ENCODE measurements at regions not wholly inside any gene's neighbourhood (a gene's known extent, or its start where the extent isn't known, plus 50 kb on each side); places are given as distances from the start of the nearest gene placed in this dataset.

DNA sequence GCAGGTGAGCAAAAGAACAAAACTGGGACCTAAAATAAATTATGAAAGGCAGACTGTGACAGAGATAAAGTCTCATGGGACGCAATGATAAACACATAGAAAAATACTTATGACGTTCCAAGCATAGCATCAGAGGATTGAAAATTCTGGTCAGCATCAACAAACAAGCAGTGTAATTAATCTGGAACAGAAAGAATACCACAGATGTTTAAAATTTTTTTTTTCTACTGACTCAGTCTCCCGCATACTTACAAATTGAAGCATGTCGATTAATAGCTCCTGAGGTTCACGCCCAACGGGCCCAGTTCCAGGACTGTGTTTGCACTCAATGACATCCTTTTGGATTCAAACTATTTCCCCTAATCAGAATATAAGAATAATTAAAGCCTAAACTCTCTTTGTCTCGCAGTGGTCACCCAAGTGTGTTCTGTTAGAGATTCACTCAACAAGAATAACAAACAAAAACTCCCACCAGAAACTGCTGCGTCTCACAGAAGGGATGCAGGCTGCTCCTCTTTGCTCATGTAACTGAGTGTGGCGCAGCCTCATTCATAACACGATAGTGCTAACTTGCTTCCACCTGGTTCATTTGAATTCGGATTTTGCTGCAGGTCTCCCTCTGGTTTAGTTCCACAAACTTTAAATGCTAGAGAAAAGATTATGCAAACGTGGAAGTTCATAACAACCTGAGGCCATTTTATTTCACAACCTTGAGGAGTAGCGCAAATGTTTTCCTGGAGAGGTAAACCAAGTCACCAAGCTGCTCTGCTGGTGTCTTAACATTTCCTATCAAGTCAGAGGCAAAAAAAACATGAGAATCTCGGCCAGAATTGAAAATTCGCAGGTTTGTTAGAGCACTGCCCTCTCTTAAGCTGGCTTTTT lies 69.0 kb upstream of the CITED2 start:
- DNase-seq (ENCODE audit: low read depth) = no peak
- TF ChIP-seq, protein P1, sequence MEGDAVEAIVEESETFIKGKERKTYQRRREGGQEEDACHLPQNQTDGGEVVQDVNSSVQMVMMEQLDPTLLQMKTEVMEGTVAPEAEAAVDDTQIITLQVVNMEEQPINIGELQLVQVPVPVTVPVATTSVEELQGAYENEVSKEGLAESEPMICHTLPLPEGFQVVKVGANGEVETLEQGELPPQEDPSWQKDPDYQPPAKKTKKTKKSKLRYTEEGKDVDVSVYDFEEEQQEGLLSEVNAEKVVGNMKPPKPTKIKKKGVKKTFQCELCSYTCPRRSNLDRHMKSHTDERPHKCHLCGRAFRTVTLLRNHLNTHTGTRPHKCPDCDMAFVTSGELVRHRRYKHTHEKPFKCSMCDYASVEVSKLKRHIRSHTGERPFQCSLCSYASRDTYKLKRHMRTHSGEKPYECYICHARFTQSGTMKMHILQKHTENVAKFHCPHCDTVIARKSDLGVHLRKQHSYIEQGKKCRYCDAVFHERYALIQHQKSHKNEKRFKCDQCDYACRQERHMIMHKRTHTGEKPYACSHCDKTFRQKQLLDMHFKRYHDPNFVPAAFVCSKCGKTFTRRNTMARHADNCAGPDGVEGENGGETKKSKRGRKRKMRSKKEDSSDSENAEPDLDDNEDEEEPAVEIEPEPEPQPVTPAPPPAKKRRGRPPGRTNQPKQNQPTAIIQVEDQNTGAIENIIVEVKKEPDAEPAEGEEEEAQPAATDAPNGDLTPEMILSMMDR (IDR thresholded peaks at IDR 0.05; ENCODE audit: low read depth, low read length) = no peak
- TF ChIP-seq POLR2A (IDR thresholded peaks at IDR 0.05; ENCODE audit: extremely low read depth, insufficient read length) = no peak
- no peak for TF ChIP-seq MYC (IDR thresholded peaks at IDR 0.05; ENCODE audit: low read depth, low read length)
- TF ChIP-seq, protein P2, sequence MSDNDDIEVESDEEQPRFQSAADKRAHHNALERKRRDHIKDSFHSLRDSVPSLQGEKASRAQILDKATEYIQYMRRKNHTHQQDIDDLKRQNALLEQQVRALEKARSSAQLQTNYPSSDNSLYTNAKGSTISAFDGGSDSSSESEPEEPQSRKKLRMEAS (IDR thresholded peaks at IDR 0.05; ENCODE audit: low read depth, low read length) = no peak
- H3K4me3 ChIP-seq (ENCODE audit: low read depth, low read length) = no peak overlapping the region

DNA sequence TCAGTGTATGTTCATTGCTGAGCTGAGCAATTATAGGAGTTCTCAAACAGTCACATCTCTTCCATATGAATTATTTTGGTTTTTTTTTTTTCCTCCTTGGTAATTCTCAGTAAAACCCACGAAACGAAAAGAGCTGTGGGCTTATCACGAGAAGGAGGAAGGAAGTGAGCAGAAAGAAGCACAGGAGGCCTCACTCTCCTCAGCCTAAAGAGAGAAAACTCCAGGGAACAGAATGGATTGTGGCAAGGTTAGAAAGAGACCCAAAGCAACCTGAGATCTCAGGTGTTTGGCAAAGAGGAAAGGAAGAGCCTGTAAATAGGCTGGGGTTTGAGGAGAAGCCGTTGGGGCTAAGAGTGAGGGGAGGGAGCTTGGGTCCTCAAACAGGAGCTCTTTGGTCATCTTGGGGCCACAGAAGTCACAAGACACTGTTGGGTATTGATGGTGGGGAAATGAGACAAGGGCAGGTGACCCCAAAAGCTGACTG lies 67.8 kb upstream of the CITED2 start:
- H3K4me3 ChIP-seq (ENCODE audit: low read depth, low read length) = no peak overlapping the region
- TF ChIP-seq, protein P2 (IDR thresholded peaks at IDR 0.05; ENCODE audit: low read depth, low read length) = no peak
- TF ChIP-seq, protein P1 (IDR thresholded peaks at IDR 0.05; ENCODE audit: low read depth, low read length) = no peak
- TF ChIP-seq POLR2A (IDR thresholded peaks at IDR 0.05; ENCODE audit: extremely low read depth, insufficient read length) (no peak), MYC (IDR thresholded peaks at IDR 0.05; ENCODE audit: low read depth, low read length) (no peak)
- DNase-seq (ENCODE audit: low read depth) = peak; percentile 18

DNA sequence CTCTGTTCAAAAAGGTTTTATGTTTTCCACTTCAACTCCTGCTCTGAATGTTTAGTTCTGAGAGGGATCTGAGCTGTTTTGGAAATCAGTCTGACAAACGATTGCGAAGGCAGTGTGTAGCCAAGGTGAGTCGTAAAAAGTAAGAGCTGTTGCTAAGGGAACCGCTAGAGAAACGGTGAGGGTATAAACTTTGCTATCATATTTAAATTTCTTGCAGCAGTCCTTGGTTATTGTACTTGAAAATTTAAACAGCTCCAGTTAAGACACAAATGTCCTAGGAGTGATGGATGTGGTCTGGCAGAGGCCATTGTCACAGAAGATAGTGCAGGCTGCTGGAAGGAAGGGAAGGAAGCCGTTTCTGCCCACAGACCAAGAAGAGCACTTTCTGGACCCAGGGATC lies 64.9 kb upstream of the CITED2 start:
- TF ChIP-seq, protein P1 (IDR thresholded peaks at IDR 0.05; ENCODE audit: low read depth, low read length) = no peak
- TF ChIP-seq, protein P2 (IDR thresholded peaks at IDR 0.05; ENCODE audit: low read depth, low read length) = no peak
- TF ChIP-seq POLR2A (IDR thresholded peaks at IDR 0.05; ENCODE audit: extremely low read depth, insufficient read length) (no peak), MYC (IDR thresholded peaks at IDR 0.05; ENCODE audit: low read depth, low read length) (no peak)
- H3K4me3 ChIP-seq (ENCODE audit: low read depth, low read length) = no peak overlapping the region
- DNase-seq (ENCODE audit: low read depth) = peak; percentile 35

DNA sequence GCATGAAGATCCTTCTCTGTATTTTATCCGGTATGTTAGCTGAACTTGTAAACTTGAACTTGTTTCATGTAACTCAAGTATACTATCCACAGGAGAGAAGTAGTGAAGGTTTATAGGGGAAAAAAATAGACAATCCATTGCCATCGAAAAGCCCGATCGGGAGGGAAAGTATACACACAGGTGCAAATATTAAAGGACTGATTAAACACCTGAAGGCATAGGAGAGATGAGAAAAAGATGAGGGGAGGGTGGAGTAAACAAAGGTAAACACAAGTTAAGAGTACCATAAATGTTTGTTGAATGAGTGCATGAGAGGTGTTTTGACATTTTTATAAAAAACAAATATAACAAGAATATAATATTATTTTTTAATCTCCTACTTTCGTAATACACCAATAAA lies 64.3 kb upstream of the CITED2 start:
- H3K4me3 ChIP-seq (ENCODE audit: low read depth, low read length) = no peak overlapping the region
- no peak for DNase-seq (ENCODE audit: low read depth)
- TF ChIP-seq POLR2A (IDR thresholded peaks at IDR 0.05; ENCODE audit: extremely low read depth, insufficient read length) = no peak
- TF ChIP-seq, protein P2 (IDR thresholded peaks at IDR 0.05; ENCODE audit: low read depth, low read length) = no peak
- TF ChIP-seq MYC (IDR thresholded peaks at IDR 0.05; ENCODE audit: low read depth, low read length) = no peak
- TF ChIP-seq, protein P1 (IDR thresholded peaks at IDR 0.05; ENCODE audit: low read depth, low read length) = no peak

DNA sequence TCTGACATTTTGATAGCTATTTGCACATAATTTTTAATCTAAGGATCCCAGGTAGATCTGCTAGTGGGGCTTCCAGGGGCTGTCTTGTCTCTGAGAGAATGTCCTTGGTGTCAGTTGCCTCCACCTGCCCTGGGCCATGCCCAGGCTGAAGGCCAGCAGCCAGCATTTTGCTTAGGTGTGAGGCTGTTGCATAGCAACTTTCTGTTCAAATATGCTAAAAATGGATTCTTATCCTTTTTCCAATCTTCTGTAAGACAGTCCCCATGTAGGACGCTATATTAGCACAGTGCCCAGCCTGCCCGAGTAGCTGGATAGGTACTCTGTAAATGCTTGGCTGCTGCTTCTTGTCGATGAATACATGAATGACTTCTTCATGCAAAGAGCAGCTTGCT lies 62.5 kb upstream of the CITED2 start:
- H3K4me3 ChIP-seq (ENCODE audit: low read depth, low read length) = no peak overlapping the region
- no peak for DNase-seq (ENCODE audit: low read depth)
- TF ChIP-seq, protein P2 (IDR thresholded peaks at IDR 0.05; ENCODE audit: low read depth, low read length) = no peak
- TF ChIP-seq, protein P1 (IDR thresholded peaks at IDR 0.05; ENCODE audit: low read depth, low read length) = no peak
- TF ChIP-seq MYC (IDR thresholded peaks at IDR 0.05; ENCODE audit: low read depth, low read length) = no peak
